Nephron progenitor cell (in vitro differentiated cells): ENCODE measurements at regions not wholly inside any gene's neighbourhood (a gene's known extent, or its start where the extent isn't known, plus 50 kb on each side); places are given as distances from the start of the nearest gene placed in this dataset.

Experiments
- DNase-seq: peaks from one replicate; pipeline ENCODE4 v3.0.0; 2021
- H3K27ac Mint-ChIP-seq: 2 replicates; pipeline ENCODE4 v1.8.0; 2021; ENCODE audit warnings: mild to moderate bottlenecking, moderate library complexity, mixed read lengths
- H3K27me3 Mint-ChIP-seq: 2 replicates; pipeline ENCODE4 v1.8.0; 2021; ENCODE audit warnings: mild to moderate bottlenecking, low read depth, mixed read lengths; ENCODE audit not compliant: poor library complexity
- H3K36me3 Mint-ChIP-seq: 2 replicates; pipeline ENCODE4 v1.8.0; 2021; ENCODE audit warnings: low read depth, mixed read lengths
- H3K4me1 Mint-ChIP-seq: 2 replicates; pipeline ENCODE4 v1.8.0; 2021; ENCODE audit warnings: mixed read lengths
- H3K4me3 Mint-ChIP-seq: 2 replicates; pipeline ENCODE4 v1.8.0; 2021; ENCODE audit warnings: mild to moderate bottlenecking, moderate library complexity, mixed read lengths
- H3K9me3 Mint-ChIP-seq: 2 replicates; pipeline ENCODE4 v1.8.0; 2021; ENCODE audit warnings: mild to moderate bottlenecking, moderate library complexity, mixed read lengths
- CTCF ChIP-seq: fragments of 200-600 bp; sonication (generic); IDR thresholded peaks from 2 replicates; pipeline ENCODE4 v1.5.0; 2021; ENCODE audit warnings: antibody characterized with exemption

GRCh38 chr15:96220657-96221056, 109.8 kb upstream of the NR2F2 start:
- H3K4me1 Mint-ChIP-seq, result peaks cover 30% of the 10 kb centered on the region
- DNase-seq, result no peak
- peaks cover 41% of the 10 kb centered on the region for H3K36me3 Mint-ChIP-seq
- peaks cover 3% of the 10 kb centered on the region for H3K27me3 Mint-ChIP-seq
- no peak overlapping the region for H3K4me3 Mint-ChIP-seq
- no peak for TF ChIP-seq CTCF
- no peak overlapping the region for H3K27ac Mint-ChIP-seq
- peaks cover 11% of the 10 kb centered on the region for H3K9me3 Mint-ChIP-seq

GRCh38 chr15:96222981-96223380, 107.5 kb upstream of the NR2F2 start:
- no peak overlapping the region for H3K27ac Mint-ChIP-seq
- no peak for TF ChIP-seq CTCF
- H3K4me1 Mint-ChIP-seq, result peaks cover 35% of the 10 kb centered on the region
- H3K36me3 Mint-ChIP-seq, result peaks cover 29% of the 10 kb centered on the region
- H3K27me3 Mint-ChIP-seq, result no peaks in the 10 kb centered on the region
- H3K9me3 Mint-ChIP-seq, result peaks cover 3% of the 10 kb centered on the region
- no peak overlapping the region for H3K4me3 Mint-ChIP-seq
- no peak for DNase-seq

- TF ChIP-seq CTCF, result no peak
- Mint-ChIP-seq H3K36me3 (peaks cover 28% of the 10 kb centered on the region), H3K27me3 (no peaks in the 10 kb centered on the region), H3K9me3 (no peaks in the 10 kb centered on the region), H3K27ac (no peak overlapping the region), H3K4me1 (peaks cover 30% of the 10 kb centered on the region), H3K4me3 (no peak overlapping the region)
- no peak for DNase-seq
These were observed 106.6 kb upstream of the NR2F2 start for GRCh38 chr15:96223939-96224338.

- peaks cover 24% of the 10 kb centered on the region for H3K4me1 Mint-ChIP-seq
- no peak for TF ChIP-seq CTCF
- no peaks in the 10 kb centered on the region for H3K9me3 Mint-ChIP-seq
- H3K27me3 Mint-ChIP-seq, result no peaks in the 10 kb centered on the region
- H3K36me3 Mint-ChIP-seq, result peaks cover 10% of the 10 kb centered on the region
- no peak for DNase-seq
- no peak overlapping the region for H3K27ac Mint-ChIP-seq
- H3K4me3 Mint-ChIP-seq, result no peak overlapping the region
These were observed 104.7 kb upstream of the NR2F2 start for GRCh38 chr15:96225642-96226259.

- Mint-ChIP-seq H3K4me3 (no peak overlapping the region), H3K36me3 (peaks cover 20% of the 10 kb centered on the region), H3K4me1 (peaks cover 16% of the 10 kb centered on the region), H3K9me3 (no peaks in the 10 kb centered on the region), H3K27ac (no peak overlapping the region), H3K27me3 (peaks cover 4% of the 10 kb centered on the region)
- DNase-seq, result no peak
- TF ChIP-seq CTCF, result no peak
These were observed 99.8 kb upstream of the NR2F2 start for GRCh38 chr15:96230526-96231181.

- Mint-ChIP-seq H3K4me1 (peaks cover 11% of the 10 kb centered on the region), H3K27ac (no peak overlapping the region), H3K4me3 (no peak overlapping the region), H3K9me3 (no peaks in the 10 kb centered on the region), H3K36me3 (peaks cover 28% of the 10 kb centered on the region), H3K27me3 (peaks cover 4% of the 10 kb centered on the region)
- DNase-seq, result no peak
- TF ChIP-seq CTCF, result no peak
These were observed 98.2 kb upstream of the NR2F2 start for GRCh38 chr15:96232335-96232734.
